ENCODE measurements at regions not wholly inside any gene's neighbourhood (a gene's known extent, or its start where the extent isn't known, plus 50 kb on each side); places are given as distances from the start of the nearest gene placed in this dataset.
A peak's percentile ranks its signal among the peaks of the same experiment; 100 is the strongest.

DNA sequence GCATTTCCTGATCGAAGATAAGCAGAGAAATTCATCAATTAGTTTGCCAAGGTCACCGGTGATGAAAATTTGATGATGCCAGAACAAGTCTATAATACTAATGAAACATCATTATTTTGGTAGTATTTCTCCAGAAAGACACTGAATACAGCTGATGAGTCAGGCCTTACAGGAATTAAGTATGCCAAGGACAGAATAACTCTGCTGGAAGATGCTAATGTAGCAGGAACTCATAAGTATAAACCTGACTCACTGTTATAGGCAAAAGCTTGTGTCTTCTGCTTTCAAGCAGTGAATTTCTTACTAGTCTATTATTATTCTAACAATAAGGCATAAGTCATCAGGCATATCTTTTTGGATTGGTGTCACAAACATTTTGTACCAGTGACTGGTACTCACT lies 1825.1 kb upstream of the IGFBP7 start:
- peak; percentile 2 for DNase-seq

DNA sequence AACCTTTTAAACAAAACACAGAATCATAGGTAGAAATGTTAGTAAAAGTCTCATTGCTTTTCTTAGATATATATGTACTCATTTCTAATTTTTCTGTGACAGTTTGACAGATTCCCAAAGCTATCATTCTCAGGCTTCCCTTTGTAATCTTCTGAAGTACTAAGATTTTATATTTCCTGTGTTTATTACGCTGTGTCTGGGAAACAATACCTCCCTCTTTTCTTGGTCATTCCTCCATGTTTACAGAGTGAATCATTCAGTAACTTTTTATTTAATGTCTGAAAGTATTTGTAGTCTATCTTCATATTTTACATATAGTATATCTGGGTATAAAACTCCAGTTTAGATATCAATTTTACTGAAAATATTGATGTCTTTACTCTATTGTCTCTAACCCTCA lies 1826.3 kb upstream of the IGFBP7 start:
- DNase-seq: no peak

DNA sequence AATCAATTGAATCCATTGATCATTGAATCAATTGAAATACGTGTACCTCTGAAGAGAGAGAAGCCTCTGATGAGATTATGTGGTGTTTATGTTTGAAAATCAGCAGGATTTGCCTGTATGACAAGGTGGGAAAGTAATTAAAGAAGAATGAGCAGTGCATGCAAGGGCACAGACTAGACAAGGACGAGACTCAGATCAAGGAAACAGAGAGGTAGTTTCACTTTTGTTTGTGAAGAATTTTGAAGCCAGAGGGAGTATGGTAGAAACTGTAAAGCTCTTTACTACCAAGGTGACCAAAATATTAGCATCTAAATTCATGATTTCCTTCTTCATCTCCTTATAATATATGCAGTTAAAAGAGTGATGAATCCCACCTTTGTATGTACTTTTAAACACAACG lies 1830.0 kb upstream of the IGFBP7 start:
- DNase-seq: no peak

DNA sequence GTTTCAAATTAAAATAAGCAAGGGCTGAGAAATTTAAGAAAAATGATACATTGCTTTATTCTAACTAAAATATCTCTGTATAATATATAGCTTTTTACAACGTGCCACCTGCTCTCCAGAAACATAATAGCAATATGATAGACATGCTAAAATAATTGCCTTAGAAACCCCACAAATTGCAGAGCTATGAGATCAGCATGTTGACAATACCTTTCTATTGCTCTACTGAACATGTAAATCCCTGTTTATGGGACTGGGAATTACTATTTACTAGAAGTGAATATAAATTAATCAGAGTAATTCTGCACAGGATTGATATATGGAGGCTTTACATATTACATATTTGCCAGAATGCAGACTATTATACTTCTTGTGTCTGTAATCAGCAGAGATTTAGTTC lies 1831.1 kb upstream of the IGFBP7 start:
- DNase-seq: no peak

DNA sequence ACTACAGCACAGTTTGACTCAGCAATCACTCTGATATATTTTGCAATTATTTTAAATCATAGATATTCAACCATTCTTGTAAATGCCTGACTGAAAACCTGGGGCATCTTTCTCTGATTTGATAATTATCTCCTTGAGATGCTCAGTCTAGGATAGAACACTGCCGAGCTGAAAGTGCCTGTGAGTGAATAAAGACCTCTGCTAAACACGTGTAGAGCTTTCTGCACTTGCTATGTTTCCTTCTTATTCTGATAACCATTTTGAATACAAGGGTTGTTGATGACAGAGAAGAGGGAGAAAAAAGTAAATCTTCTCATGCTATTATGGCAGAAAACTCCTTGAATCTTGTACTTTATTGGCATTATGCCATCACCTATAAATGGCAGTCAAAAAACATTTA lies 1843.4 kb upstream of the IGFBP7 start:
- no peak for DNase-seq

DNA sequence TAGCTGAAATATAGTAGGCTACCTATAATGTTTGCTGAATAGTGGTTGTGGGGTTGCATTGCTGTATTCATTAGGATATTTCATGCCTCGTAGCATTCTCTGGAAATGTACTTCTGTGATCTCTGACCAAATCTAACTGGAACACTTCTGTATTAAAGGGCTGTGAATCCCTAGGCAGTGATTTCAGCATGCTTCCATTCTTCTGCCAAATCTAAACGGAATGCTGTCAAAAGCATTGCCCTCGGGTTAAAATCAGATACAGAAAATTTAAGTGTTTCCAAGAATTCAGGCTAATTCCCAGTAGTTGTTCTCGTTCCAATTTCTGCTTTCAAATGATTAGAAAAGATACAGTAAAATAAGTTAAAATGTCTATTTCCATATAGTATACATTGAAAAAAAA lies 1847.5 kb upstream of the IGFBP7 start:
- no peak for DNase-seq

DNA sequence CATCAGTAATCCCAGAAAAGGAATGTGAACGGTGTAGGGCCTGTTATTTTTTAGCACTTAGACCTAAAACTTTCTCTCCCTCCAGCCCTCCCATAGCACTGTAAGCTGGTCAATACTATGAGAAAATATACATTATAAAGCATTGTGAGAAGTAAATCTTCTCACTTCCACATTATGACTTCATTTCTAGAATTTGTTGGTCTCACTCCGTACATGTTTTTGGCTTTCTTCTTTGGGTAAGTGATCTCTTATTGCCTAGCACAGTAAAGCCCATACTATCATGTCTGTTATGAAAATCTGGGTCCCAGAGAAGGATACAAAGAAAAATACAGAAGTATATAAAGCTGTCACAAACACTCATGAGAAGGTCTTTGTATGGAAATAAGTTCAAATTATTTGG lies 1851.1 kb upstream of the IGFBP7 start:
- no peak for DNase-seq

DNA sequence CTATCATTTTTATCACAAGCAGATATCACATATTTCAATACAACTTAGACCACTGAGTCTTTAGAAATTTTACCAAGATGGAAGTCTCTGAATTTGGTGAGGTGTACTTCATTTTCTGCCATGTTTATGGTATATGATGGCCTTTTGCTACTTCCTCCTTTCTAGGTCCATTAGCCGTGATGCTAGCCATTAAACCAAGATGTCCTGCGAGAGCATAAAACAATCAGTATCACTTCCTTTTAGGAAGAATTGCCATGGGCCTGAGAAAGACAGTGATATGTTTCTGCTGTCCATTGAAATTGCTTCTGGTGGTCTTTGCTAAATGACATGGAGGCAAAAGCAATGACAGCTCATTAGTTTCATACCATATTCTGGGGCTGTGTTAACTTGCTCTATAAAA lies 1851.7 kb upstream of the IGFBP7 start:
- DNase-seq: no peak

DNA sequence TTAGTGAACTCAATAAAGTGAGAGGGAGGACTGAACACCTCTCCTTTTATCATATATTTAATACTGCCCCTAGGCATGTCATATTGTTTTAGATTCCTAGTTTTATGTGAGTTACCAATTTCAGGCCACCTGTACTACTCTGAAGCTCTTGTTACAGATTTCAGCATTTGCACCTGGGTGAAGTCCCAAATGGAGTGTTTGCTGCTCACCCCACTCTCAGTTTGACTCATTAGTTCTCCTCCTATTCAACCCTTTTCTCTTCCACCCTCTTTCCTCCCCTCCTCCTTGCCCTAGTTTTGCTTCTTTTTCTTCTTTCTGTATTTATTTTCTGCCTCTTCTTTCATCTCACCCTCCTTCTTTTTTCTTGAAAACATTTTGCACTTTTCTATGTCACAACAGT lies 1852.2 kb upstream of the IGFBP7 start:
- DNase-seq: no peak

DNA sequence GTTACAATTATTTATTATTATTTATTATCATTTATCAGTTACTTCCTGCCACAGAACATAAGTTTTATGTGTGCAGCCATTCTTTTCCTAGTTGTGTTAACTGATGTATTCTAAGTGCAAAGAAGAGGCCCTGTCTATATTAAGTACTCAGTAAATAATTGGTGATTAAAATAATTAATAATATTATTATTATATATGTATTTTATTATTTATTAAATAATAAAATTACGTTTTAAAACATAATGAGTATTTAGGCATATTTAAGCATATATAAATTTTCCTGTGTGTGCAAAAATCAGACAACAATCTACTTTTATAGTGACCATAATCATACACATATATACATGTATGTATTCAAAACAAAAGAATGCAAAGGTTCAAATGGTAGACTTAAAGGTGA lies 1871.6 kb upstream of the IGFBP7 start:
- DNase-seq: no peak

DNA sequence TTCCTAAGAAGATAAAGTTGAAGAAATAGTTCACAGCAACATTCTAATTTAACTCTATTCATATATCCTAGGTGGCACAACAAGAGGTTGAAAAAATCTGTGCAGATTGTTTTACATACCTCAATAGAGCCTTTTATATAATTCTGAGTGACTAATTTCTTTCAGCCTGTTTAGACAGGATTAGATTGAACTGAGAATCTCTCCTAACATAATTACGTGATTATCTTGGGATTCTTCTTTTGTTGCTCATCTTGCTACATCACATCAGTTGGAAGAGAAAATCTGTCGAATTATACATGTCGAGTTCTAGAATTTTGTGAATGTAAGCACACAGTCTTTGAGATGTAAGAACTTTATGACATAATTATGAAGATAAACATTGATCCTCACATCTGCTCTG lies 1873.7 kb upstream of the IGFBP7 start:
- no peak for DNase-seq

DNA sequence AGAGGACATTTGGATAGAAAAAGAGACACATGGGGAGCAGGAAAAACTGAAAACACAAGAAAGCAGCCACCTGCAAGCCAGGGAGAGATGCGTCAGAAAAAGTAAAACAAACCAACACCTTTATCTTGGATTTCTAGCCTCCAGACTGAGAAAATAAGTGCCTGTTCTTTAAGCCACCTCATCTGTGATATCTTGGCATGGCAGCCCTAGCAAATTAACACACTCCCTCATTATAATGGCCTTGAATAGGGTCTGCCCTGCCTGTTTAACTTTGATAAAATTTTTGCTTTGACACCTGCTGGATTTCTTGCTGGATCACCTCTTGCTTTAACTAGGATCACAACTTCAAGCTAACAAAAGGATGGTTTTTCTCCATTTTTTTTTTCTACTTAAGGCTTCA lies 1892.0 kb upstream of the IGFBP7 start:
- no peak for DNase-seq

DNA sequence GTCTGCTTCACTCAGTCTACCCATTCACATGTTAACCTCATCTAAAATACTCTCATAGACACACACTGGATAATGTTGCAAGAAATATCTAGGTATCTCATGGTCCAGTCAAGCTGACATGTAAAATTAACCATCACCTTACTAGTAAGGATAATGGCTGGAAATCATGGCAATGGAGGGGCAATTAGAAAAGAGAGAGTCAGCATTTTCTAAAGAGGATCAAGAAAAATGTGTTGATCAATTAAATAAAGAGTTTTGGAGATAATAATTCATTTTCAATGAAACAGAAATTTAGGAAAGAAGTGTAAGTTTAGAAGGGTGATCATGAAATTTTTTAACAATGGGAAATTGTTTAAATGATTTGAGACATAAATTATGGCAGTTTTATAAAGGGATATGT lies 1914.1 kb upstream of the IGFBP7 start:
- no peak for DNase-seq

DNA sequence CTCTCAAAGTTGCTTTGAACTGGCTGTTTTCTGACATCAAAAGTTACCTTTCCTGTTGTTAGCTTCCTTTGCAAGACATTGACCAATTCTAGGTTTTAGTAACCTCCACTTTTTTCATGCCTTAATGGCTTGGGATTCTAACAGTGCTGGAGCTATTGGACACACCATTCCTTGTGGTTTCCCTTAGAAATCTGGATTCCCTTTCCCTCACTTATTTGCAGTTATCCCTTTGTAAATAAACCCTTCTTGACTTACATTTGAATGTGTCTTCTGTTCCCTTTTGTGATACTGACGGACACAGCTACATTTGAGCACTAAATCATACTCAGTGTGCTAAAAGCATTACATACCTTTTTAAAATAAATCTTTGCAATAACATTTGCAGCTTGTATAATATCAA lies 1927.6 kb upstream of the IGFBP7 start:
- no peak for DNase-seq

DNA sequence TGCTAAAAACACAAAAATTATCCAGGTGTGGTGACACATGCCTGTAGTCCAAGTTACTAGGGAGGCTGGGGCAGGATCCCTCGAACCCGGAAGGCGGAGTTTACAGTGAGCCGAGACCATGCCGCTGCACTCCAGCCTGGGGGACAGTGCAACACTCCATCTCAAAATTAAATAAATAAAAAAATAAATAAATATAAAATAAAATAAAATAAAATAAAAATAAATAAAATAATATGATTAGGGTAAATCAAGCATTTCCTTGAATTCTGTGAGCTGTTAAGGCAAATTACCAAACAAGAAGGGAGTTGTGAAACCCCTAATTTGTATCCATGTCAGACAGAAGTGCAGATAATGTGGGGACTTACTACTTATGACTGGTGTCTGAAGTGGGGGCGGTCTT lies 1928.9 kb upstream of the IGFBP7 start:
- DNase-seq: no peak

DNA sequence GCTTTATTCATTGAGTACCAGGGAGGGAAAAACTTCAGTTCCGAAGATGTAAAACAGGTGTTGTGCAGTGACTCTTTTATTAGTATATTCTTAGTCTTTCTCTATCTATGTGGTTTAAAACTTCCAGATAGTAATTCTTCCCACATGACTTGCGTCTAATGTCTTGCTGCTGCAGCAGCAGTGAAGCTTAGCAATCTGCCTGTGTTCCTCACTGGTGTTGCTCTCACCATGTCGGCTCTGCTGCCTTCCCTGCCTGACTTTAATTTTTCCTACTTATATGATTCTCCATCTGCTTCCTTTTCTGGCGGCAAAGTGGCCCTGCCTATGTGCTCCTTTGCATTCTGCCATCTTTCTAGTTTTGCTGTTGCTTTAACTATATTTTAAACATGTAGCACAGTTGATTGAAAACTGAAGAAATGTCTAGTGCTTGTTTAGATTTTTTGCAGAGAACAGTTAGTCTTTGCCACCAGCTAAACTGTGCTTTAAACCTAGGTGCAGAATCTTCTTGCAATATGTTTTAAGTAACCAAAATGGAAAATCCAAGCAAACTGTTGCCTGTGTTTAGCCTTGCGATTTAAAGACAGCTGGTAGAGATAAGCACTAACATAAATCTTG lies 1934.2 kb upstream of the IGFBP7 start:
- no peak for DNase-seq

DNA sequence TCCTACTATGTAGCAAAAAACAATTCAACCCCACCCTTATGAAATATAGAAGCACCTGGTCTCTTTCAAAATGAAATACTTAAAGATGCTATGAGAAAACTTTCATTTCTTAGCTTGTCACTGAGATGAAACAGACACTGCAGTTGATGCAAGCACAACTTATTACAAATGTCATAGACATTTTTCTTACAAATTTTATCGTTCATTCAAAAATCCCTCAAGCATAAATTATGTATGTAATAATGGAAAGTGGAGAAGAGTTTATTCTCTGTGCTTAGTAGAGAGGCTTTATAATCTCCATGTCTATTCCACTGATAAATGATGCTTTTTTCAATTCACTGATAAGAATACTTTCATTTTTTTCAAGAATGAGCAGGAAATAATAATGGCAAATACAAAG lies 1943.9 kb upstream of the IGFBP7 start:
- DNase-seq: no peak

DNA sequence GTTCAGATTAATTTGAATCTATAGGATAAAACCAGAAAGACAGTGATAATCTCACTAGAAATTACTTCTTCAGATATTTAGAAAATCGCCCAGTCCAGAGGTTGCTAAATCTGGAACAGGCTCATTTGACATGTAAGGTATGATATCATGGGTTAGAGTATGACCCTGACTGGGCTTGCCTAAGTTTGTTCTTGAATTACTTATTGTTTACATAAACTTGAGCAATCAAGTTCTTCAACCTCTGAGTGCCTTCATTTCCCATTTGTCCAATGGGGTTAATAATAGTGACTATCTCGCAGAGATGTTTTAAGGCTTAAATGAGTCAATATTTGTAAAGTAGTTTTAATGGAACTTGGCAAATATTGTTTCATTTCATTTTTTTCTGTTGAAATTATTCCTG lies 1947.6 kb upstream of the IGFBP7 start:
- no peak for DNase-seq

DNA sequence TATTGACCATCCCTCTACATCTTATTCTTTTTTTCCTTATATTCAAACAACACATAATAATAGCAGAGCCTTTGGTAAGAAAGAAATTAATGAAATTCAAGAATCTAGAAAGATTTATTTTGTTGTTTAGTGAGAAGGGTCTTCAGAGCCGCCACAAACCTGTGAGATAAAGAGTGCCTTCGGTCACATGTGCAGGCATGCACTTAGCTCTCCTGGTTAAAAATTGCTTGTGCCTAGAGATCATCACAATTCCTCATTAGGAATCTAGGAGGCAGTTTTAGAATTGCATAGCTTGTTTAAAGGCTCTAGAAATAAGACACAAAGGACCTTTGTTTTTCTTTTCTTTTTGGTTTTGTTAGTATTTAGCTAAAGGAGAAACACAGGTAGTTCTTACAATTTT lies 1948.4 kb upstream of the IGFBP7 start:
- no peak for DNase-seq

DNA sequence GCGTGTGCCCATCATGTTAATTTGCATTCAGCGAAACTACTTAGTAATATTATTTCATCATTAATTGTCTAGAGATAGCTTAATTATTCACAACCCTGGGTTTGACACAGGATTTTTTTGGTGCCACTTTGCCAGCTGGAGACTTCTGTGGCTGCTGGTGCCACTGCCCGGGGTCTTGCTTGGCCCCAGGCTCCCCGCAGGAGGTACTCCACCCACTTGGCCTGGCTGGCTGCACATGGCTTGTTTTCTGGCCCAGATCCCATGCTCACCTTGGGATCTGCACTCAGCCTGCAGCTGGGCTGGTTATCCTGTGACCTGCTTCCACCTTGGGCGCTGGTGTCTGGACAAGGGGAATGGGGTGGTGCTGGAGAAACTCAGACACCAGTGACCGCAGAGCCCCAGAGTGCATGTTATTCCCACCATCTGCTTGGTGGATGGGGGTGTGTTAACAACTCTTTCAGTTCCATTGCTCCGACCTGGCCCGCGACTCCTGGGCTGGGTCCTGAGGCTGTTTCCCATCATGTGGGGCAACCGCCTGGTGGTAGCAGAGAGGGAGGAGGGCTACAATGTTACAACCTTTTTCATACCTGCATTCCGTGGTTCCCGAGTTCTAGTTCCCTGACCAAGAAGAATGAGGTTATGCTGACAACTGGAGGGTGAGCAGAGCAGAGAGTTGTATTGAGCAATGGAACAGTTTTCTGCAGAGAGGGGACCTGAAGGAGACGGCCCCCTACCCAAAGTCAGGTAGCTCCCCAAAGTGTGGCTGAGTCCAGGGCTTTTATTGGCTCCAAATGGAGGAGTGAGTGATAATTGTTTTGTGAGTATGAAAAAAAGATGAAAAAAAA lies 1950.0 kb upstream of the IGFBP7 start:
- no peak for DNase-seq

DNA sequence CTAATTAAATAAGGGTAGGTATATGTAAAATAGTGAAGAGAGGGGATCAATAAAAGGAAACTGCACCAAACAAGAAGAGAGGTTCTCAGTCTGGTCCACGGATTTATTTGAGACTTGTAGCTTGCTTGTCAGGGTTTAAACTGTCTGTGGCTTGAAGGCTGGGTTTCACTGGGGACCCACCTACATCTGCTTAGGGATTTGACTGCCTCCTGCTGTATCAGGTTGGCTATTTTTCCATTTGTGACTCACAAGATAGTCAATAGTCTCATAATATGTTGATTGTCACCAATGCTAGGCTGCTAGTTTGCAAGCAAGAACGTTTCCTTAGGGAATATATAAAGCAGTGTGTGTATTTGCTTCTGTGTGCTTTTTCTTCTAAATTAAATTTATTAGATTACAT lies 1950.7 kb upstream of the IGFBP7 start:
- DNase-seq: no peak

DNA sequence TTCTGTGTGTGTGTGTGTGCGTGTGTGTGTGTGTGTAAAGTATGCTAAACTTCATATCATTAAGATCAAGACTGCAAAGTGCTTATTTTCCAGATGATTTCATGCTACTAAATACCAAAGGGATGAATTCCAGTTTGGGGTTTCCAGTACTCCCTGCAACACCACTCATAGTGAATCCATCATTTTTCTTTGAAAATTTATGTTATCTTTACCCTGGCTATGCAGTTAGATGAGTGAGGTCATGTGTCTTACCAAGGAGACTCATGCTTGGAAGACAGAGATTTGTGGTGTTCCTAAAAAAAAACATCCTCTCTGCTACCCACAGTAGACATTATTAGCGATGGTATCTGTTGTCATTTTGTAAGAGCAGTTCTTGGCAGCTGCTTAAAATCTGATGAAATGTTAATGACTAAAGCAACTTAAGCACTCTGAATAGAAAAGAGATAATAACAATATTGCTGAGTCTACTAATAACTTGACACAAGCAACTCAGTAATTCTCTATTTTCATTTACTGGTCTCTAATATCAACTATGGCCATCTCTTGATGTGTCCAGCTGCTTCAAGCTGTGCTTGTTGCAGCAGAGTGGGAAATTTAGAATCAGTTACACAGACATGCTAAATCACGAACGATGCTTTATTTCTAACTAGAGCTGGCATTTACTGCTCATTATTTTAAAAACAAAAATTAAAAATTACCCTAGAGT lies 1953.0 kb upstream of the IGFBP7 start:
- peak; percentile 0 for DNase-seq

DNA sequence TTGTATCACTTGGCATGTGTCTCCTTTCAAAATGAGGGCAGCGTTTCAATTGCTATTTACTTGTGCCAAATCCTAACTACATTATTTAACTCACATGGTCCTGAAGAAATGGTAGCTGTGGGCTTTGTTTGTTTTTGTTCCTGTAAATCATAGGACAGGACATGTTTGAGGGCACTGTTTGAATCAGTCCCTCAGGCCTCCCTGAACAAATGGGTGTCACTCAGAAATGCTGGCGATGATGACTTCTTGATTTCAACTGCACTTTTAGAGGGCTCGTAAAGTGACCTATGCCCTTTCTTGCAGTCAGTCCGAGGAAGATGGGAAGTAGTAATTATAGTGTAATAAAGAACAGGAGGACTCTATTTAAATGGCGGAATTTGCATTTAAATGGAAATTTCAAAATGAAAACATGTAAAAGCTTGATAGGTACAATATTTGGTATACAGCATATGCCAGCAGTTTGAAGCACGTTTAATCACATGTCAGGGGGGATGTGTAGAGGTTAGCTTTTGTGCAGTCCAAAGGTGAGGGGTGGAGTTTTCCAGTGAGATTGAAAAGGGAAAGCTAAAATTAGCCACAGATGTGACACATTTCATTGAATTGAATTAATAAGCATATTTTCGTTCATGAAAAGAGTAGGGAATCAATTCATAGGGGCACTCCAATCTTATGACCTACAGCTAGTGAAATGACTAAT lies 1958.7 kb upstream of the IGFBP7 start:
- DNase-seq: no peak
